GM12873 (cell line): ENCODE measurements at regions not wholly inside any gene's neighbourhood (a gene's known extent, or its start where the extent isn't known, plus 50 kb on each side); places are given as distances from the start of the nearest gene placed in this dataset.

Experiments used
- TF ChIP-seq, protein P1 (sequence below): IDR thresholded peaks from 2 replicates; pipeline ENCODE4 v1.5.1; 2012; ENCODE audit warnings: low read depth, mild to moderate bottlenecking, moderate library complexity, low read length, control low read depth; ENCODE audit not compliant: insufficient read depth; ENCODE audit errors: missing control alignments

- TF ChIP-seq, protein P1, sequence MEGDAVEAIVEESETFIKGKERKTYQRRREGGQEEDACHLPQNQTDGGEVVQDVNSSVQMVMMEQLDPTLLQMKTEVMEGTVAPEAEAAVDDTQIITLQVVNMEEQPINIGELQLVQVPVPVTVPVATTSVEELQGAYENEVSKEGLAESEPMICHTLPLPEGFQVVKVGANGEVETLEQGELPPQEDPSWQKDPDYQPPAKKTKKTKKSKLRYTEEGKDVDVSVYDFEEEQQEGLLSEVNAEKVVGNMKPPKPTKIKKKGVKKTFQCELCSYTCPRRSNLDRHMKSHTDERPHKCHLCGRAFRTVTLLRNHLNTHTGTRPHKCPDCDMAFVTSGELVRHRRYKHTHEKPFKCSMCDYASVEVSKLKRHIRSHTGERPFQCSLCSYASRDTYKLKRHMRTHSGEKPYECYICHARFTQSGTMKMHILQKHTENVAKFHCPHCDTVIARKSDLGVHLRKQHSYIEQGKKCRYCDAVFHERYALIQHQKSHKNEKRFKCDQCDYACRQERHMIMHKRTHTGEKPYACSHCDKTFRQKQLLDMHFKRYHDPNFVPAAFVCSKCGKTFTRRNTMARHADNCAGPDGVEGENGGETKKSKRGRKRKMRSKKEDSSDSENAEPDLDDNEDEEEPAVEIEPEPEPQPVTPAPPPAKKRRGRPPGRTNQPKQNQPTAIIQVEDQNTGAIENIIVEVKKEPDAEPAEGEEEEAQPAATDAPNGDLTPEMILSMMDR, result no peak
These were observed 63.7 kb upstream of the PSMD7 start for GRCh38 chr16:74232806-74233465.

DNA sequence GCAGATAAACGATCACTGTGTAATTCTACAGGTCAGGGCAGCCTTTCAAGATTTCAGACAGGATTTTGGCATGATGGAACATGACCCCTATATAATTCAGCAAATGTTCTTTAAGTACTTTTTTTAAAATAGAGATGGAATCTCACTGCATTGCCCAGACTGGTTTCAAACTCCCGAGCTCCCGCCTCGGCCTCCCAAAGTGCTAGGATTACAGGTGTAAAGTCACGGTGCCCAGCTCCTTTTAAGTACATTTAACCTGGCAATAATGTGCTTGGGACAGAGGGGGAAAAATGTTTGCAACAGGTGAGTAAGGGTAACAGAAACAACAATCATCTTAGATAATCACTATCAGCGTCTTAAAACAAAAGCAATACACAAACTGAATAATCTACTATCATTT is 66.5 kb upstream of the PSMD7 start:
- TF ChIP-seq, protein P1, result no peak

- TF ChIP-seq, protein P1, result peak; percentile 31
These were observed 70.2 kb upstream of the PSMD7 start for GRCh38 chr16:74226338-74226954.

- TF ChIP-seq, protein P1, result no peak
These were observed 71.6 kb upstream of the PSMD7 start for GRCh38 chr16:74224828-74225612.

- TF ChIP-seq, protein P1, result no peak
These were observed 74.8 kb upstream of the PSMD7 start for GRCh38 chr16:74221828-74222227.

GRCh38 chr16:74219706-74220105 is 76.9 kb upstream of the PSMD7 start:
- TF ChIP-seq, protein P1, result no peak

DNA sequence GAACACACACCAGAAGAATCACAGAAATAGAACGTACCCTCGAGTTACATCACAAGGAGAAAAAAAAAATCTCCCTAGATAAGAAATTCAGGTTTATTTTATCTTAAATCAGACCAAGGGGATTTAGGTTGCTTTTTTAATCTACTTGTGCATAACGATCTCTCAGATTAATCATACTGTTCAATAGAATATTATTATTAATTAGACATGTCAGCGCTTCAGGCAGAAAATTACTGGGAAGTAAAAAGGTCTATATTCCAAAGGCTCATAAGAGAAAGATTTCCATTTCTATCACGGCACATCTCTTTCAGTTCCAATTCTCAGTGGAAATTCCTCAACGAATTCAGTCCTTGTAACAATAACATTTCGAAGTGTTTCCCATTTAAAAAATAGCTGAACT is 77.7 kb upstream of the PSMD7 start:
- TF ChIP-seq, protein P1, result no peak
